Neural cell (in vitro differentiated cells): ENCODE measurements at regions not wholly inside any gene's neighbourhood (a gene's known extent, or its start where the extent isn't known, plus 50 kb on each side); places are given as distances from the start of the nearest gene placed in this dataset.

Experiments
- EZH2 ChIP-seq: fragments of 200-600, 300-800 bp; shearing (Covaris generic), sonication (generic); IDR thresholded peaks from 2 replicates; pipeline ENCODE4 v1.6.1; 2014; ENCODE audit warnings: antibody characterized with exemption, low read length, borderline replicate concordance, mild to moderate bottlenecking; ENCODE audit not compliant: insufficient read depth, poor library complexity, severe bottlenecking
- POLR2AphosphoS5 ChIP-seq: IDR thresholded peaks from 2 replicates; pipeline ENCODE4 v1.6.1; 2012
- RAD21 ChIP-seq: fragments of 450-650 bp; conservative IDR thresholded peaks from 2 replicates; pipeline ENCODE4 v1.6.1; 2014; ENCODE audit warnings: antibody characterized with exemption, mild to moderate bottlenecking, moderate library complexity
- SMC3 ChIP-seq: fragments of 450-650 bp; conservative IDR thresholded peaks from 2 replicates; pipeline ENCODE4 v1.6.1; 2014; ENCODE audit warnings: antibody characterized with exemption, mild to moderate bottlenecking, moderate library complexity; ENCODE audit not compliant: poor library complexity
- TAF1 ChIP-seq: IDR thresholded peaks from 2 replicates; pipeline ENCODE4 v1.6.1; 2012; ENCODE audit warnings: low read depth
- TF ChIP-seq, protein P1 (sequence below): fragments of 450-650 bp; IDR thresholded peaks from 2 replicates; pipeline ENCODE4 v1.5.1; 2014; ENCODE audit warnings: antibody characterized with exemption, mild to moderate bottlenecking, moderate library complexity; ENCODE audit not compliant: poor library complexity, severe bottlenecking

DNA sequence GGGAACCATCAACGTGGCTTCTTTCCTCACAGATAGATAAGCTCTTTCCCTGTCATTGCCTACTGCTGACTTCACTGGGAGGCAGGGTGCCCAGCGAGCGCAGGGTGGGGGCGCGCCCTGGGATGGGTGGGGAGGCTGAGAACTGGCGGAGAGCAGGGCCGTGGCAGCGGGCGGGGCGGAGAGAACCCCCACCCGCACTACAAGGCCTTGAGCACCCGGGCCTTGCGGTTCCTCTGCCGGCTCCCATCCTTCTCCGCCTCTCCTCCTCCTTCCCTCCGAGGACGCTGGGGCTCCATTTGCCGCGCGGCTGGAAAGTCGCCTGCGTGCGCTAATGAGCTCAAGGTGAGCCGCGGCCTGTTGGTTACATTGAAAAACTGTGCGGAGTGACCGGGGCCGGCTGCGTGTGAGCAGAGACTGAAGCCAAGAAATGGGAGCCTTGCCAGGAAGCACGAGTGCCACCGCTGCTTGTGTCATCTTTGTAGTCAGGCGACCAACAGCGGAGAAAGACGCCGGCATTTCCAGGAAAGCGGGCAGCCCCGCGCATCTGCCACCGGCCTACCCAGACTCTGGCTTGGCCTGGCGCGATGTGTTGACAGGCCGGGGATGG is 963.5 kb upstream of the SLC35B3 start:
- no peak for TF ChIP-seq POLR2AphosphoS5
- TF ChIP-seq, protein P1, sequence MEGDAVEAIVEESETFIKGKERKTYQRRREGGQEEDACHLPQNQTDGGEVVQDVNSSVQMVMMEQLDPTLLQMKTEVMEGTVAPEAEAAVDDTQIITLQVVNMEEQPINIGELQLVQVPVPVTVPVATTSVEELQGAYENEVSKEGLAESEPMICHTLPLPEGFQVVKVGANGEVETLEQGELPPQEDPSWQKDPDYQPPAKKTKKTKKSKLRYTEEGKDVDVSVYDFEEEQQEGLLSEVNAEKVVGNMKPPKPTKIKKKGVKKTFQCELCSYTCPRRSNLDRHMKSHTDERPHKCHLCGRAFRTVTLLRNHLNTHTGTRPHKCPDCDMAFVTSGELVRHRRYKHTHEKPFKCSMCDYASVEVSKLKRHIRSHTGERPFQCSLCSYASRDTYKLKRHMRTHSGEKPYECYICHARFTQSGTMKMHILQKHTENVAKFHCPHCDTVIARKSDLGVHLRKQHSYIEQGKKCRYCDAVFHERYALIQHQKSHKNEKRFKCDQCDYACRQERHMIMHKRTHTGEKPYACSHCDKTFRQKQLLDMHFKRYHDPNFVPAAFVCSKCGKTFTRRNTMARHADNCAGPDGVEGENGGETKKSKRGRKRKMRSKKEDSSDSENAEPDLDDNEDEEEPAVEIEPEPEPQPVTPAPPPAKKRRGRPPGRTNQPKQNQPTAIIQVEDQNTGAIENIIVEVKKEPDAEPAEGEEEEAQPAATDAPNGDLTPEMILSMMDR: no peak
- TF ChIP-seq SMC3: no peak
- no peak for TF ChIP-seq TAF1
- no peak for TF ChIP-seq RAD21
- TF ChIP-seq EZH2: no peak
